H1 (cell line): ENCODE measurements at regions not wholly inside any gene's neighbourhood (a gene's known extent, or its start where the extent isn't known, plus 50 kb on each side); places are given as distances from the start of the nearest gene placed in this dataset.

Source experiments
- CTCF ChIA-PET: fragments of 300-600 bp; sonication (Branson Sonifier 250); formaldehyde crosslinking; loops from one replicate; lab custom pipeline; 2021; ENCODE audit not compliant: partially characterized antibody; lab: Charles Lee
- POLR2A ChIA-PET: fragments of 300-600 bp; sonication (Branson Sonifier 250); formaldehyde crosslinking; loops from one replicate; lab custom pipeline; 2021; ENCODE audit warnings: inconsistent platforms; ENCODE audit not compliant: partially characterized antibody; lab: Charles Lee
- DNase-seq, 2 experiments: peaks; one replicate each; pipeline versions ENCODE4 v3.0.0 to v3.0.0-alpha.2; 2010 to 2022; ENCODE audit warnings: low spot score in 2 of 2, low read depth in 1 of 2, mixed read lengths in 1 of 2
- FAIRE-seq: peaks from 2 replicates; lab custom pipeline; 2011; peaks lifted over from hg19 to GRCh38; lab: Jason Lieb, UNC
- H2AFZ ChIP-seq: 2 replicates; pipeline ENCODE4 v1.8.1; 2012; ENCODE audit warnings: low read length, inconsistent platforms
- H2AK5ac ChIP-seq: 2 replicates; pipeline ENCODE4 v1.6.1; 2013; ENCODE audit warnings: low read depth, low read length
- H2BK120ac ChIP-seq: replicated peaks from 2 replicates; pipeline ENCODE3; 2013; ENCODE audit warnings: low read depth, low read length, inconsistent platforms
- H2BK12ac ChIP-seq: 2 replicates; pipeline ENCODE4 v1.6.1; 2013; ENCODE audit warnings: low read depth, low read length
- H2BK15ac ChIP-seq: 2 replicates; pipeline ENCODE4 v1.6.1; 2013; ENCODE audit warnings: low read length
- H2BK20ac ChIP-seq: 2 replicates; pipeline ENCODE4 v1.6.1; 2013; ENCODE audit warnings: low read length
- H2BK5ac ChIP-seq: 2 replicates; pipeline ENCODE4 v1.6.1; 2013; ENCODE audit warnings: low read depth, low read length
- H3K14ac ChIP-seq: 2 replicates; pipeline ENCODE4 v1.6.1; 2013; ENCODE audit warnings: inconsistent platforms; ENCODE audit not compliant: insufficient read length
- H3K18ac ChIP-seq: 2 replicates; pipeline ENCODE4 v1.6.1; 2013; ENCODE audit warnings: low read length; ENCODE audit errors: extremely low read depth
- H3K23ac ChIP-seq: 2 replicates; pipeline ENCODE4 v1.6.1; 2013; ENCODE audit warnings: inconsistent platforms; ENCODE audit not compliant: insufficient read length
- H3K23me2 ChIP-seq: 2 replicates; pipeline ENCODE4 v1.6.1; 2013; ENCODE audit warnings: low read depth, low read length
- H3K27ac ChIP-seq: 2 replicates; pipeline ENCODE4 v1.6.1; 2011; ENCODE audit warnings: low read depth, low read length, inconsistent platforms
- H3K27me3 ChIP-seq, 4 experiments: replicated peaks in 1 of 4; 1 replicate in 1 of 4; 2 replicates in 3 of 4; pipeline versions ENCODE4 v1.6.1 to v1.8.1; 2011 to 2013; ENCODE audit warnings: low read length in 3 of 4, mild to moderate bottlenecking in 3 of 4, inconsistent platforms in 2 of 4, mixed read lengths in 2 of 4, moderate library complexity in 1 of 4; ENCODE audit not compliant: control insufficient read depth in 3 of 4, insufficient read depth in 3 of 4; ENCODE audit errors: extremely low read depth in 1 of 4
- H3K36me3 ChIP-seq, 4 experiments: 2 replicates each; pipeline versions ENCODE4 v1.6.1 to v1.8.1; 2011 to 2013; ENCODE audit warnings: mild to moderate bottlenecking in 4 of 4, low read length in 3 of 4, moderate library complexity in 2 of 4, control low read depth in 1 of 4, inconsistent platforms in 1 of 4; ENCODE audit not compliant: insufficient read depth in 4 of 4, control insufficient read depth in 2 of 4
- H3K4ac ChIP-seq: replicated peaks from 2 replicates; pipeline ENCODE3; 2013; ENCODE audit warnings: low read length, low read depth, mixed read lengths, inconsistent platforms; ENCODE audit not compliant: insufficient read length
- H3K4me1 ChIP-seq, 4 experiments: replicated peaks in 1 of 4; 1 replicate in 1 of 4; 2 replicates in 3 of 4; pipeline versions ENCODE4 v1.6.1 to v1.8.1; 2011 to 2013; ENCODE audit warnings: low read length in 3 of 4, inconsistent platforms in 2 of 4, mixed read lengths in 1 of 4; ENCODE audit not compliant: insufficient read depth in 4 of 4, control insufficient read depth in 3 of 4
- H3K4me2 ChIP-seq, 2 experiments: 2 replicates each; pipeline versions ENCODE4 v1.6.1 to v1.8.1; 2011 to 2013; ENCODE audit warnings: low read depth in 2 of 2, low read length in 2 of 2, control low read depth in 1 of 2, inconsistent platforms in 1 of 2, mild to moderate bottlenecking in 1 of 2; ENCODE audit not compliant: insufficient read depth in 1 of 2
- H3K4me3 ChIP-seq, 4 experiments: fragments of 200-600, 300-600 bp in 1 of 4; sonication (generic), shearing (Covaris generic), sonication (Bioruptor Twin) in 1 of 4; 2 replicates each; pipeline versions ENCODE4 v1.5.1 to v1.8.1; 2011 to 2016; ENCODE audit warnings: low read length in 4 of 4, low read depth in 3 of 4, control low read depth in 2 of 4, inconsistent platforms in 2 of 4, mild to moderate bottlenecking in 2 of 4, mixed read lengths in 1 of 4, moderate library complexity in 1 of 4; ENCODE audit not compliant: insufficient read depth in 2 of 4; ENCODE audit errors: extremely low read depth in 1 of 4
- H3K56ac ChIP-seq: replicated peaks from 2 replicates; pipeline ENCODE3; 2013; ENCODE audit warnings: low read depth, mild to moderate bottlenecking, mixed read lengths, low read length, inconsistent platforms; ENCODE audit not compliant: insufficient read length
- H3K79me1 ChIP-seq: 2 replicates; pipeline ENCODE4 v1.6.1; 2013; ENCODE audit warnings: low read depth, low read length, control low read depth
- H3K79me2 ChIP-seq, 2 experiments: 2 replicates each; pipeline versions ENCODE4 v1.6.1 to v1.8.1; 2012 to 2013; ENCODE audit warnings: low read length in 2 of 2, mild to moderate bottlenecking in 2 of 2, inconsistent platforms in 1 of 2; ENCODE audit not compliant: insufficient read depth in 2 of 2, control insufficient read depth in 1 of 2
- H3K9ac ChIP-seq, 4 experiments: replicated peaks in 1 of 4; 1 replicate in 1 of 4; 2 replicates in 3 of 4; pipeline versions ENCODE4 v1.6.1 to v1.8.1; 2011 to 2013; ENCODE audit warnings: low read depth in 3 of 4, low read length in 3 of 4, control low read depth in 2 of 4, mild to moderate bottlenecking in 2 of 4, moderate library complexity in 2 of 4, inconsistent platforms in 1 of 4; ENCODE audit errors: extremely low read depth in 1 of 4
- H3K9me3 ChIP-seq, 2 experiments: 2 replicates each; pipeline versions ENCODE4 v1.6.1 to v1.8.1; 2012 to 2013; ENCODE audit warnings: mild to moderate bottlenecking in 2 of 2, moderate library complexity in 2 of 2, control low read depth in 1 of 2, inconsistent platforms in 1 of 2, low read depth in 1 of 2, low read length in 1 of 2, mixed read lengths in 1 of 2; ENCODE audit not compliant: insufficient read depth in 2 of 2
- H4K20me1 ChIP-seq, 2 experiments: replicated peaks in 1 of 2; 2 replicates each; pipeline versions ENCODE3 to v1.8.1; 2011 to 2013; ENCODE audit warnings: inconsistent platforms in 2 of 2, low read length in 2 of 2, mild to moderate bottlenecking in 1 of 2; ENCODE audit not compliant: insufficient read depth in 2 of 2, control insufficient read depth in 1 of 2
- H4K5ac ChIP-seq: 2 replicates; pipeline ENCODE4 v1.6.1; 2013; ENCODE audit warnings: low read length, low read depth, mixed read lengths, inconsistent platforms; ENCODE audit not compliant: insufficient read length
- H4K8ac ChIP-seq: 2 replicates; pipeline ENCODE4 v1.8.0; 2013; ENCODE audit warnings: mild to moderate bottlenecking, moderate library complexity, low read length, inconsistent platforms; ENCODE audit not compliant: insufficient read depth; ENCODE audit errors: extremely low read depth
- H4K91ac ChIP-seq: replicated peaks from 2 replicates; pipeline ENCODE3; 2013; ENCODE audit warnings: low read length, mixed read lengths, inconsistent platforms; ENCODE audit not compliant: insufficient read length
- EGR1 ChIP-seq: IDR thresholded peaks from 2 replicates; pipeline ENCODE4 v1.6.1; 2011; ENCODE audit warnings: low read depth, low read length, borderline replicate concordance
- RAD21 ChIP-seq, 2 experiments: IDR thresholded peaks in 1 of 2; conservative IDR thresholded peaks in 1 of 2; 2 replicates each; pipeline ENCODE4 v1.6.1; 2011; ENCODE audit warnings: low read depth in 2 of 2, low read length in 2 of 2, improper control_type of control experiment in 1 of 2, inconsistent platforms in 1 of 2, mild to moderate bottlenecking in 1 of 2, moderate library complexity in 1 of 2
- RXRA ChIP-seq: IDR thresholded peaks from 2 replicates; pipeline ENCODE4 v1.6.1; 2011; ENCODE audit warnings: low read depth, mild to moderate bottlenecking, low read length, moderate library complexity; ENCODE audit not compliant: insufficient read depth
- SP4 ChIP-seq: IDR thresholded peaks from 2 replicates; pipeline ENCODE4 v1.6.1; 2012; ENCODE audit warnings: low read length, inconsistent platforms
- WGBS, 2 experiments: shearing (Covaris generic) in 1 of 2; methylation state at CpG; one replicate each; pipeline versions ENCODE4 v1.1.6 to v1.1.7; 2013 to 2015; ENCODE audit warnings: low lambda C conversion rate in 2 of 2, mixed read lengths in 2 of 2, inconsistent platforms in 1 of 2, low coverage in 1 of 2, missing lambda C conversion rate in 1 of 2; ENCODE audit not compliant: insufficient replicate concordance in 2 of 2, insufficient coverage in 1 of 2, insufficient read length in 1 of 2; ENCODE audit errors: extremely low coverage in 1 of 2, missing lambda C conversion rate in 1 of 2; 5-methylcytosine and 5-hydroxymethylcytosine counted together
- TF ChIP-seq, protein P1 (sequence below), 3 experiments: IDR thresholded peaks; 1 replicate in 2 of 3; 2 replicates in 1 of 3; pipeline versions ENCODE4 v1.5.1 to v1.6.1; 2011; ENCODE audit warnings: low read length in 3 of 3, mild to moderate bottlenecking in 3 of 3, inconsistent platforms in 2 of 3, low read depth in 1 of 3, moderate library complexity in 1 of 3; ENCODE audit not compliant: insufficient read depth in 1 of 3; ENCODE audit errors: control extremely low read depth in 1 of 3

DNA sequence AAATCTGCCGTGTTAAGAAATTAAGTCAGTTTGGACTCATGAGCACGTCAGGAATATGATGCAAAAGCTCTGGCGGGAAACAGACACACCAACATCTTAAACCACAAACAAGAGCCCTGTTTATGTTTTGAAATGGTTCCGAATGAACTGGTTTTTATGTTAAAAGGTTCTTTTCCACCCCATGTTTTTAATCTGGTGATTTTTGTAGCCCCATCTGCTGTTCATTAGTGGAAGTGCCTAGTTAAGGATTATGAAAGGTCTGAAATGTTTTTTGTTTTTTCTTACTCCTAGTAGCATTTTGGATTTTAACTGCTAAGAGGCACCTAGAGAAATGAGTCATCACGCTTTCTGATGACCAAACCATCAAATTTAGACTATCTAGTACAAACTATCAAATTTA, 404.1 kb upstream of the MKI67 start:
- 67% methylated on average over 5 of the region's 5 CpGs; no CpG with 5 or more reads in 1 of the 2 experiments for WGBS, 2 experiments
- Histone ChIP-seq H3K79me1 (no peaks in the 10 kb centered on the region), H4K91ac (no peak overlapping the region), H3K4me1 (peaks cover 0 to 16% (median 6%) of the 10 kb centered on the region in 4 experiments; a peak in 5 of 7 replicates), H3K9ac (no peak overlapping the region), H3K18ac (no peak overlapping the region), H3K4me2 (no peak overlapping the region), H4K20me1 (no peaks in the 10 kb centered on the region), H2AFZ (no peak overlapping the region), H2BK12ac (no peak overlapping the region), H2BK5ac (no peak overlapping the region), H2BK120ac (no peak overlapping the region), H4K5ac (no peak overlapping the region), H2BK15ac (no peak overlapping the region), H3K4ac (no peak overlapping the region), H3K14ac (no peak overlapping the region), H3K23ac (no peak overlapping the region), H4K8ac (no peak overlapping the region), H3K23me2 (no peaks in the 10 kb centered on the region), H2AK5ac (no peak overlapping the region), H2BK20ac (no peak overlapping the region), H3K9me3 (no peaks in the 10 kb centered on the region), H3K56ac (no peak overlapping the region), H3K36me3 (no peaks in the 10 kb centered on the region), H3K27ac (no peak overlapping the region), H3K79me2 (no peaks in the 10 kb centered on the region), H3K4me3 (no peak overlapping the region), H3K27me3 (no peaks in the 10 kb centered on the region; a peak in 1 of 7 replicates)
- FAIRE-seq (peak; percentile 75), DNase-seq (no peak)
- TF ChIP-seq, protein P1, sequence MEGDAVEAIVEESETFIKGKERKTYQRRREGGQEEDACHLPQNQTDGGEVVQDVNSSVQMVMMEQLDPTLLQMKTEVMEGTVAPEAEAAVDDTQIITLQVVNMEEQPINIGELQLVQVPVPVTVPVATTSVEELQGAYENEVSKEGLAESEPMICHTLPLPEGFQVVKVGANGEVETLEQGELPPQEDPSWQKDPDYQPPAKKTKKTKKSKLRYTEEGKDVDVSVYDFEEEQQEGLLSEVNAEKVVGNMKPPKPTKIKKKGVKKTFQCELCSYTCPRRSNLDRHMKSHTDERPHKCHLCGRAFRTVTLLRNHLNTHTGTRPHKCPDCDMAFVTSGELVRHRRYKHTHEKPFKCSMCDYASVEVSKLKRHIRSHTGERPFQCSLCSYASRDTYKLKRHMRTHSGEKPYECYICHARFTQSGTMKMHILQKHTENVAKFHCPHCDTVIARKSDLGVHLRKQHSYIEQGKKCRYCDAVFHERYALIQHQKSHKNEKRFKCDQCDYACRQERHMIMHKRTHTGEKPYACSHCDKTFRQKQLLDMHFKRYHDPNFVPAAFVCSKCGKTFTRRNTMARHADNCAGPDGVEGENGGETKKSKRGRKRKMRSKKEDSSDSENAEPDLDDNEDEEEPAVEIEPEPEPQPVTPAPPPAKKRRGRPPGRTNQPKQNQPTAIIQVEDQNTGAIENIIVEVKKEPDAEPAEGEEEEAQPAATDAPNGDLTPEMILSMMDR (IDR thresholded peaks at IDR 0.05; ENCODE audit: control extremely low read depth in 1 of 3, insufficient read depth in 1 of 3, low read depth in 1 of 3, low read length in 3 of 3): peak in 2 of 3 experiments; percentile 29 to 50; a peak in 2 of 4 replicates
- peak; percentile 36 to 38 for TF ChIP-seq RAD21 (IDR thresholded peaks at IDR 0.05 in 1 of 2, conservative IDR thresholded peaks at IDR 0.05 in 1 of 2; ENCODE audit: low read depth in 2 of 2, low read length in 2 of 2)
- TF ChIP-seq RXRA: no peak
- TF ChIP-seq EGR1: no peak
- TF ChIP-seq SP4: no peak
- ChIA-PET CTCF (interaction anchor here (0.9 to 6.6 kb wide), 13 partner anchors 9 to 330 kb away, joined by 3 to 52 read pairs (median 6); no protein-coding TSS in a partner anchor), POLR2A (no interaction called here)
